GM21447 (cell line): ENCODE measurements at regions not wholly inside any gene's neighbourhood (a gene's known extent, or its start where the extent isn't known, plus 50 kb on each side); places are given as distances from the start of the nearest gene placed in this dataset.
"Not testable (repeated sequence)": the region's sequence is repeated elsewhere in the genome, so short reads cannot be mapped to it uniquely, and the experiment has no call there.

ENCODE experiments used
- ATAC-seq: cut with Tn5 transposase; IDR thresholded peaks from one replicate; pipeline ENCODE4 v1.9.1; 2021; ENCODE audit not compliant: unreplicated experiment

DNA sequence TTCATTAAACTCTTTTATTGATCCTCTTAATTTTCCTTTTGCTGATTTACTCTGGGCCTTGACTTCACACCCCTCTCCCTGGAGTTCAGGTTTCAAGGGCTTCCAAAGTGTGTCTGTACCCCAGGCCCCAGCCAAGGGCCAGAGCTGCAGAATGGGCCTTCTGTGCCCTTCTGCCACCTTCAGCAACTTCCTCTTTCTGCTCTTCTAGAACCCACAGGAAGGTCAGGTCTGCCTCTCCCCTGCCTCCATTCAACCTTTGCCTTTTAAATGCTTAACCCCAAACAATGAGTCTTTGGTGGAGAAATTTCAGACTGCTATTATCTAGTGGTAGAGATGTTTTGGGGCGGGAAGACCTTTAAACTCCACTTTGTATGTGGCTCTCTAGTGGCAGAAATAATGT, 63.1 kb downstream of the TSN start:
- ATAC-seq, result no peak

DNA sequence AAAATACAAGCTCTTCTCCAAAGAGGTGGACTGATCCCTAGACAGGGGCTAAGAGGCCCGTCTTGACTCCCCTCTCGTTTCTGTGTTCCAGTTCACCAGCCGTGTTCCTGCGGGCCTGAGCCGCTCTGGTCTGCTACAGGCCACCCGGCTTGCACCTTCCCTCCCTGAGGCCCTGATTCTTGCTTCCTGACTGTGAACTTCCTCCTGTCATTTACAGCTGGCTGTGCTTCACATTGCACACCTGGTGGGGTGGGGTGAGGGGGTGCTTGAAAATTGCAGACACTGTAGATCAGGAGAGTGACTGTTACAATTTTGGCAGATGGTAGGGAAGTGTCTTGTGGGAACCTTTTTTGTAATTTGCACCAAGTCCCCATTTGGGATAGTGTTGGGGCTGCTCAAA, 64.4 kb downstream of the TSN start:
- ATAC-seq, result no peak

DNA sequence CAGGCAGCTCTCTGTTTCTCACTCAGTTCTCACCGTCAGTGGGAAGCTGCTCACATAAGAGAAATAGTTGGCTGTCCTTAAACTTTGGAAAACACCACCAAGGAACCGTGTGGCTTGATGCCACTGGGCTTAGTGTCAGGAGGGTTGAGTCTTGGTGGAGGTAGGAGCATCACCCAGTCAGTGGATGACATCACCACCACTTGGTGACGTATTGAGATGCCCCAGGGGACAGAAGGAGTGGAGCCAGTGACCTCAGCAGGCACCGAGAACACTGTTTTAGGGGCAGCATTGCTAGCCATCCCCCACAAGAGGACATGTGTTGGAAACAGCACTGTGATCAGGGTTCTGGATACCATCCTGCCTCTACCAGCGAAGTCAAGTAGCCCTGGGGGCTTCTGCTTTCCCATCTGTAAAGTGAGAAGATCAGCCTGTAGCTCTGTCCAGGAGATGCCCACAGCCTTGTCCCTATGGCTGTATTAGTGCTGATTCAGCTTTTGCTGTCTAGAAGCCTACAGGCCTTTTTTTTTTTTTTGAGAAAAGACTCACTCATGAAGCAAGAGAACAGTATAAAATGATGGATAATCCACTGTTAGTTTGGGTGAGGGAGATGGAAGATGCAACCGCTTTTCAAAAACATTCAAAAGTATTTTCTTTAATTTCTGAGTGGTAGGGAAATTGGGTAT, 66.2 kb downstream of the TSN start:
- no peak for ATAC-seq

DNA sequence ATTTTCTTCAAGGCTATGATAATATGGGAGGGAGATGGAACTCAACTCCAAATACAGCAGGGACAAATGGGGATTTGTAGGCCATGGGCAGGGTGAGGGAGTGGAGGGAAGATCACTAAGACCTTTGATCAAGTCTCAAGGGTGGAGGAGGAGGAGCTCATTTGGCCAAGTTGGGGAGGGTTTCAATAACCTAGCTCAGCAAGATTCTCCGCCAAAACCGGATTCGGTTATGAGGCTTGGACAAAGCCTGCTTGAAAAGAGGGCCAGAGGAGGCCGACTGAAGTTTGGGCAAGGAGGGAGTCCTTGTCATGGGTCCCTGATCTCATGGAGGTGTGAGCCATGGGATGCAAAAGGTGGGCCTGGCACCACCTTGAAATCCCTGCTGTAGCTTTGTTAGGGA, 68.8 kb downstream of the TSN start:
- ATAC-seq, result no peak

DNA sequence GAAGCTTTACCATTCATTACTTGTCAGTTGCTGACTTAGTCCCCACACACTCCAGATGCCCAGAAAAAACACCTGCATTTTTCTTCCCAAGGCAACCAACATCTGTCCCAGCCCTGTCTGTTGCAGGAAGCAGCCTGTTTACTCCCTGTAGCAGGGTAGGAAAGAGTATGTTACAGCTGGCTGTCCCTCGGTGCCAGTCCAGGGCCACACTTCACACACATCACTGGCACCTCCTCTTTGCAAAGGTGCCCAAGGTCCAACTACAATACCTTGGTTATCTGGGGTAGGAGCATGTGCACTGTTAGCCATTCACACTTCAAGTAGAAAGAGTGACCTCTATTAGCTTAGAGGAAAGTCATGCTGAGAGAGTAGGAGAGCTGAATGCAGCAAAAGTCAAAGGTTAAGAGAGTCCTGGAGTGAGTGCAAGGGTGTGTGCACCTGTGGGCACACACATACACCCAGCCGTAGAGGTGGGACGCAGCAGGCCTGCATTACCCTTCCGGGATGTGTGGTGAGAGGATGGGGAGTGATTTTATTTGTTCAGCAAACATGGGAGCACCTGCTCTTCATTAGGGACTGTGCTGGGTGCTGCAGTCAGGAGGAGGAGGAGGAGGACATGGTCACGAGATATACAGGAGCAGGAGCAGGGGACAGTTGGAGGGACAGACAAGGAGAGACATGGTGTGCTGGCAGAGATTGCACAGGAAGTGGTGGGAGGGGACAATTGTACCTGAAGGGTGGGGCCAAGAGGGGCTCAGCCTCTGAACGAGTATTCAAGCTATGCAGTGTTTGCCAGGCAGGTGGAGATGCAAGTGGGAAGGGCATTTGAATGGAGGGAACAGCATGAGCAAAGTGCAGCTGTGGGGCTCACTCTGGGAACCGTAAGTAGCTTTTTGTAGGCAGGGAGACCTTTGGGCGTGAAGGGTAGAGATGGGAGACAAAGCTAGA, 69.8 kb downstream of the TSN start:
- no peak for ATAC-seq

DNA sequence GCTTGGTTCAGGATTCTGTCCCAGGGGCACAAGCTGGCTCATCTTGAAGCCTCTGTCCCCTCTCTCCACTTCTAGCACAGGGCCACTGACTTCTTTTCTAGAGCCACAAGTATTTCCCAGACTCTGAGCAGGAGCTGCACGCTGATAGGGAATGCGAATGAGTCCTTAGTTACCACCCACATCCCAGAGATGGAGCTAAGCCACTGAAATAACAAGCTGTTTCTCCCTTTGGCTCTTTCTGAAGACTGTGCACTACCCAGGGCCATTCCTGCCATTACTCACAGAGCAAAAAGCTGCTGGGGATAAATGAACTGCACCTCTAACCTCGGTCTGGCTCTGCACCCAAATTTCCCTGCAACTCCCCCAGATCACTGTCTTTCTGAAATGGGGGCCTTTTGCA, 70.6 kb downstream of the TSN start:
- no peak for ATAC-seq

DNA sequence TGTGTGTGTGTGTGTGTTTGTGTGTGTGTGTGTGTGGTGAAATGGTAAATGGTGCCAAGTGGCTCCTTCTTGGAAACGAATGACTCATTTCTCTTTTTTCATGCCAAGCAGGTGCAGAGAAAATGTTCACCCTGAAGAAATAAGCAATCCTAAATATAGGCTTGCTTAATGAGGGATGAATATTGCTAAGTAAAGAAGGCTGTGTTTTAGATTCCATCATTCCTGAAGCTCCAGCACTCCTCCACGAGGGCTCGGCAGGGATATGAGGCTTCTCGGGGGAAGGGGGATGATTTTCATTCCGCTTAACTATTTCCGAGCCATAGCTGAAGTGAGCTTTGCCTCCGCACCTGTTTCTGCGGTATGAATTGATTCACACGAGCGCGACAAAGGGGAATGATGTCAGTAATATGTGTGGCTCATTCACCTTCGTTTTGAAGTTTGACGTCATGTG, 72.9 kb downstream of the TSN start:
- no peak for ATAC-seq

DNA sequence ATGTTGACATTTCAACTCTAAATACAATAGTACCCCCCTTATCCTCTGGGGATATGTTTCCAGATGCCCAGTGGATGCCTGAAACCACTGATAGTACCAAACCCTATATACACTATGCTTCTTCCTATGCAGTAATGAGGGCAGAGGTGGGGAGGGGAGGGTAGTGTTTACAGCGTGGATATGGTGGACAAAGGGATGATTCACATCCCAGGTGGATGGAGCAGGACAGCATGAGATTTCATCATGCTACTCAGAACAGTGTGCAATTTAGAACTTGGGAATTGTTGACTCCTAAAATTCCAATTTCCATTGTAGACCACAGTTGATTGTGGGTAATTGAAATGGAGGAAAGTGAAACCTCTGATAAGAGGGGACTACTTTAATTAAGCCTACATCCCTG, 75.4 kb downstream of the TSN start:
- no peak for ATAC-seq

DNA sequence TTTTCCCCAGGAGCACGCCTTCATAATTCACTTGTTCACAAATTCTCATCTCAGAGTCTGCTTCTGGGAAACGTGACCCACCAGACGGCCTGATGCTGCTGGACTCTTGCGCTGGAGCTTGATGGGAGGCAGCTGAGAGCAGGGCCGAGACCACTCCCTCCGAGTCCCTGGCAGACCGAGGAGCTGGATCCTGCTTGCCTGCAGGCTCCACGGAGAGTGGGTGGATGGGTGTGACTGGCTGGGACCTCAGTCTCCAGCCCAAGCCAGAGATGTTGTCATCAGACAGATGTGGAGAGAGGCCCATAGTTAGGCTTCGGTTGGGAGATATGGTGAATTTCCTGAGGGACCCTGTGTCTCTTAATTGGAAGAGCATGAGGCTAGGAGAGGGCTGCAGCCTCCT, 76.4 kb downstream of the TSN start:
- ATAC-seq, result no peak

DNA sequence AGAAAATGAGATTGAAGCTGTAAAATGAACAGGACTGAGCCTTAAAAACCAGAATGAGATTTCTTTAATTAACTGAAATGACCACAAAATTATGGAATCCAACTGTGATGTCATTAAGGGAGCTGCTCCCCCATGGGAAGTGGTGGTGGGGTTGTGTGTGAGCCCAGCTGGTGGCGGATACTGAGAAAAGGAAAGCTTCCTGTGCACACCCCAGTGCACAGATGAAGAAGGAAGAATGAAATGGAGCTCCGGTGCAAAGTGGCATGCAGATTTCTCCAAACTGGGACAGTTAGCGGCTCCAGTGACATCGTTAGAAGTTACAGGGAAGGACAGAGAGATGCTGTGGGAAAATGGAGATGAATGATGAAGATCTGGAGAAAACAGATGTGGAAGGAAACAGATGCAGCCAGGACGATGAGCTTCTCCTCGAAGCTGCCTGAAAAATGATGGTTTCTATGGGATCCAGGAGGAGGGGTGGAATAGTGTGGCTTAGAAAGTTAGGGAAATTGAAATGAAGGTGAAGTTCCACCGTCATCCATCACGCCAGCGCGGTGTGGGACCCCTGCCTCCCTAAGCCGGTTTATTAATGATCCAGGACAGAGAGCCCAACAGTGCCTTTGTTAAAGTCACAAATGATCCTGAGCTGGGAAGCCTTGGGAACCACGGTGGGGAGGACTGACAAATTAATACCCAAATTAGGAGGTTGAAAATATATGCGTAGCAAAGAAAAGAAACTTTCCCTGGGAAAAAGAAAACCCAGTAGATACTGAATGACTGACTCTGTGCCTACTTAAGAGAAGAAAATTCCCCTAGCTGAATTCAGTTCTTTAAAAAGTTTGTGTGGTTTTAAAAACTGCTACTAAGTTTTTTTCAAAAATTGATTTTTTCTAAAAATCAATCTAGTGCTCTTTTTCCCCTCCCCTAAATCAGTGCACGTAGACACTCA, 77.2 kb downstream of the TSN start:
- ATAC-seq, result no peak

DNA sequence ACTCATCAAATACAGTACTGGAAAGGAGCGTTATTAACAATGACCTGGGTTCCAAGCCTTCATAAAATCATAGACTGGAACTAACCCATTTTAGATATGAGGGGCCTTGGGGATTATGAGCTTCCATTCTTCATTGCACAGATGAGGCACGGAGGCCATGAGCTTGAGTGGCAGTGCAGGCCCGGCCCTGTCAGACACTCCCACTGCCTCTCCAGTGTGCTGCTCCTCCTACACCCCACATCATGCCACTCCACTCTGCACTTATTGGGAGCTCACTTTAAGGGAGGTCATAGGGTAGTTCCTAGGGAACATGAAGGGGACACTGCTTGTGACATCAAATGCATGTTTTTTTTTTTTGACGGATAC, 77.9 kb downstream of the TSN start:
- ATAC-seq, result no peak

DNA sequence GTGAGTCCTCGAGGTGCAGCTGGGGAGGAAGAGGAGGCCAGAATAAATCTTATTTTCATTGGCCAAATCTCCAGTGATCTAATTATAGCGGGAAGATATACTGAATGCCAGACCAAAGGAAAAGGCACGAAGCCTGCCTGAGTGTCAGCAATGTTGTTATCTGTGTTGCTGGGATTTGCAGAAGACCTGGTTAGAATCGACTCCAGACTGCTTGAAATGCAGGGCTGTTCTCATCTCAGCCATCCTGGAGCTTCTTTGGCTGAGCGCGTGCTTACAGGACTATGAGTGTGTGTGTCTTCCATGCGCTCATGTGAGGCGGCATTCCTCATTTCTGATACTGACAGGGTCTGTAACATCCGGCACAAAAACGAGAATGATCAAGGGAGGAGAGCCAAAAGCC, 81.2 kb downstream of the TSN start:
- no peak for ATAC-seq

DNA sequence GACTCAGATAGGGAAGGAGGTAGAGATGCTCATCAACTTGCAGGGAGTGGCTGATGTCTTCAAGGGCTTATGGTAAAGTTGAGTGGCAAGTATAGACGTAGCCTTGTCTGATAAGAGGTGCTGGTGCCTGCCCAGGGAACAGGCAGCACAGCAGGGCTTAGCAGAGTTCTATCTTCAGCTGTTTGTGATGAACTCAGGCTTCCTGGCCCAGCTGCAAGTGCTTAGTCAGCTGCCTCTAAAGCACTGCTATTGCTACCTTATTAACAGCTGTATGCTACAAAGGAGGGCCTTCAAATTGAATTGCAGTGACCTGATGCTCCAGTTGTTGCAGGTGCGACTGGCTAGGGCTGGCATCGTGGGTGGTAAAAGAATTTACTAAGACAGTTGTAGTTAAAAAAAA, 82.1 kb downstream of the TSN start:
- ATAC-seq, result no peak

DNA sequence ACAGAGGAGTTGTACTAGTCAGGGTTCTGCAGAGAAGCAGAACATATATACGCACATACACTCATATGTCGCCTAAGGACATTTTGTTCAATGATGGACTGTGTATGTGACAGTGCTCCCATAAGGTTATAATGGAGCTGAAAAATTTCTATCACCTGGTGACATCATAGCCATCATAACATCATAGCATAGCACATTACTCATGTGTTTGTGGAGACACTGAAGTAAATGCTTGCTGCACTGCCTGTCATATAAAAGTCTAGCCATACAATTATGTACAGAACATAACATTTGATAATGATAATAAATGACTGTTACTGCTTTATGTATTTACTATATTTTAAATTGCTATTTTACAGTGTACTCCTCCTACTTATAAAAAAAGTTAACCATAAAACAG, 83.1 kb downstream of the TSN start:
- no peak for ATAC-seq

DNA sequence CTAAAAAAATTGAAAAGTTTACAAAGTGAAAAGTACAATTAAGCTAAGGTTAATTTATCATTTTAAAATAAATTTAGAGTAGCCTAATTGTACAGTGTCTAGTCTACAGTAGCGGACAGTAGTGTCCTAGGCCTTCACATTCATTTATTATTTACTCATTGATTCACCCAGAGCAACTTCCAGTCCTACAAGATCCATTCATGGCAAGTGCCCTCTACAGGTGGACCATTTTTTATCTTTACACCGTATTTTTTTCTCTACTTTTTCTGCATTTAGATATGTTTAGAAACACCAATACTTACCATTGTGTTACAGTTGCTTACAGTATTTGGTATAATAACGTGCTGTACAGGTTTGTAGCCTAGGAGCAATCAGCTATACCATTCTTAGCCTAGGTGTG, 84.1 kb downstream of the TSN start:
- ATAC-seq, result no peak

DNA sequence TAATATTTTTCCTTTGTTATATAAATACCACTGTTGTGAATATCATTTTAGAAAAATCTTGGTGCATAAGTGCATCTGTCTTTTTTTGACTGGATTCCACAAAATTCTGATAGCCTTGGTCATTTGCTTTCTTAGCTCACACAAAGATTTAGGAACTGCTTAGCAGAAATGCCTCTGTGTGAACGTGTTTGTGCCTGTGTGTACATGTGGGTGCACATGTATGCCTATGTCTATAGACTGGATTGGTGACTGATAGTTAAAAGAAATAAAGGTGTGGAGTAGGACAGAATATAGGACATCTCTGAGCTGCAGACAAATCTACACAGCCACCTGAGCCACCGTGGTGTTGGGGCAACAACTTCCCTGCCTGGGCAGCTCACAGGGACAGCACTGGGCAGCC, 93.8 kb downstream of the TSN start:
- no peak for ATAC-seq

DNA sequence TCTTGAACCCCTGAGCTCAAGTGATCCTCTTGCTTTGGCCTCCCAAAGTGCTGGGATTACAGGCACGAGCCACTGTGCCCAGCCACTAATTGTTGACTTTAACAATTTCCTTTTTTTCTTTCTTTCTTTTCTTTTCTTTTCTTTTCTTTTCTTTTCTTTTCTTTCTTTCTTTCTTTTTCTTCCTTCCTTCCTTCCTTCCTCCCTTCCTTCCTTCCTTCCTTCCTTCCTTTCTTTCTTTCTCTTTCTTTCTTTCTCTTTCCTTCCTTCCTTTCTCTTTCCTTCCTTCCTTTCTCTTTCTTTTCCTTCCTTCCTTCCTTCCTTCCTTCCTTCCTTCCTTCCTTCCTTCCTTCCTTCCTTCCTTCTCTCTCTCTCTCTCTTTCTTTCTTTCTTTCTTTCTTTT, 97.7 kb downstream of the TSN start:
- not testable (repeated sequence) for ATAC-seq

DNA sequence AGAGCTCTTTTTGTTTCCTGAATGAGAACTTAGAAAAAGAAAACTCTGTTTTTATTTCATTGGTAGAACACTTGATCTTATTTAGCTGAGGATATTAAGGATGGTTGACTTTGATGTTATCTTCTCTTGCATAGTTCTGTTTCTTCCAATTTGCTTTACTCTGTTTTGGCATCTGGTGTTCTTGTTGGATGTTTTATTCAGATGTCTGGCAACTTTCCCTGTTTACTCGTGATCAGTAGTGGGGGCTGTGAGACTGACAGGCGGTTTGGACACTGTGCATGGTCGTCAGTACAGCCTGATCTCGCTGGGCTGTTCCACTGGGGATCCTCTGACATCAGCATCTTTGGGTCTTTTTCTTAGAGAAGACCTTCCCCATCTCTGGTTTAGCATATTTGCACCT, 100.1 kb downstream of the TSN start:
- no peak for ATAC-seq

DNA sequence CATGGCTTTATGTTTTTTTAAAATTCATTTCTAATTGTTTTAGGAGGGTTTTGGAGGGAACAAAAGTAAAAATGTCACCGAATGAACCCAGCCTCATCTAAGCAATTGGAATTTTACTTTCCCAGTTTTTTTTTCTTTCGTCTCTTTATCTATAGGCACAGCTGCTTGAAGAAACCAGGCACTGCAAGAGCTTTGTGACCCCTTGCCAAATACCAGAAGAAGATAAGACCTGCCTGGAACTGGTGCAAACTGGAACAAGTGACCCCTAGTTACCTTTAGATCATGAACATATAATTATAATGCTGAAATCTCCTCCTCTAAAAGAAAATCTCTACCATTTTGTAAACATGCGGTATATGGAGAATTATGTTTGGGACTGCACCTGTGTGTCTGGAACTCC, 100.9 kb downstream of the TSN start:
- ATAC-seq, result no peak

DNA sequence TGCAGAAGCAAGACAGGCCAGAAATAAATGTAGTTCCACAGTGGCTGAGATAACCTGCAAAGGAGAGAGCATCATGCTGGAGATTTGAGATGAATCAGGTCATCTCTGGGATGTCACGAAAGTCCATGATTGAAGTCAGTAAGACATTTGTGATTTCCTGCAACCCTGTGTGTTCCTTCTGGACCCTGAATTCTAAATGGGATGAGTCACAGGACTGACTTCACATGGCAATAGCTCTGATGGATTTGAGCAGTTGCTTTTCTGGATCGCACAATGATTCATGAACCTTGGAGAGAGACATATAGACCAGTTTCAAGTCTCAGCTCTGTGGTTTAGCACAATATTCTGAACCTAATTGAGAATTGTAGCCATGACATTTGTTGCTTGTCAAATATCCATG, 102.9 kb downstream of the TSN start:
- ATAC-seq, result no peak

DNA sequence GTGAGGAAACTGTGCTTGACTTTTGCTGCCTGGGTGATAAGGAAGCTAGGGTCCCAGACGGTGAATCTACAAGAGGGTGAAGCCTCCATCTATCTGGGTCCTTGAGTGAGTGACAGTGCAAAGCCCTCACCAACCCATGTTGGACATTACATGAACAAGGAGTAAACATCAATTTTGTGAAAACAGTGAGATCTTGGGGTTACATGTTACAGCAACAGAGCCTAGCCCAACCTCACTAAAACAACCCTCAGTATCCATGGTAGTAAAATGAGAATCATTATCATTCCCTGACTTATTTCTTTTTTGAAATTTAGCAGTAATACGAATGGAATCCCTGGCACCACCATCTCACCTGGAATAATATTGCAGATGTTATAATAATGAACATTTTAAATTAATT, 103.4 kb downstream of the TSN start:
- ATAC-seq, result no peak
